ENCODE measurements at regions not wholly inside any gene's neighbourhood (a gene's known extent, or its start where the extent isn't known, plus 50 kb on each side); places are given as distances from the start of the nearest gene placed in this dataset.
"Not testable (repeated sequence)": the region's sequence is repeated elsewhere in the genome, so short reads cannot be mapped to it uniquely, and the experiment has no call there.

DNA sequence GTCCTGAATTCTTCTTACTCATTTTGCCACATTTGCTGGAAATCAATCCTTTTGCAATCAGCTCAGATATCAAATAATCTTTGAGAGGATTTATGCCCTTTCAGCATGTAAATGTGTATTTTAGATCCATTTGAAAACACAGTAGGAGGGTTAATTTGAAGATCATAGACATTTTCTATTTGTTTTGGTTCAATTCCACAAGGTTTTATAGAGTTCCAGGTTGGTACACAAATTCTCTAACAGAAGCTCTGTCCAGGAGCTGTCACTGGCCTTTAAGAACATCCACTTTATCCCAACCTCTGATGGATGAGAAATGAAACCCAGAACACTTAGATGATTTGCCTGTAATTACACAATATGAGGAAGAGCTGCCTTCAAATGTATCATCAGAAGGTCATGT lies 157.3 kb upstream of the CHAC2 start:
- DNase-seq = no peak

DNA sequence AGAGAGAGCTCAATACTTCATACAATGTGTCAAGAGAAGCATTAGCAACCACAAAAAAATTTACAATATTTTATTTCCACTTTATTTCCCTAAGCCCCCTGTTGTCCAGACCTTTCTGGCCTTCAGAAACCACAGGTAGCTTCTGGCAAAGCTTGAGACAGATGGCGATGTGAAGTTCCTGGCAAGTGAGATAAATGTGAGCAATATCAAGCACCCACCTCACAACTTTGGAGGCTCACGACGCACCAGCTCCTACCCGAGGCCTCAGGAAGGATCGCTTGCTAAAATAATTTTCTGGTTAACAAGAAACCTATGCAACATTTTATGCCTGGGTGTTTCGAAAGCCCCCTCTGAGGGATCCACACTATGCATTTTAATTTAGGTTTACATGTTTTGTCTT lies 158.1 kb upstream of the CHAC2 start:
- no peak for DNase-seq

GRCh38 chr2:53608293-53608692 lies 159.3 kb upstream of the CHAC2 start:
- no peak for DNase-seq

DNA sequence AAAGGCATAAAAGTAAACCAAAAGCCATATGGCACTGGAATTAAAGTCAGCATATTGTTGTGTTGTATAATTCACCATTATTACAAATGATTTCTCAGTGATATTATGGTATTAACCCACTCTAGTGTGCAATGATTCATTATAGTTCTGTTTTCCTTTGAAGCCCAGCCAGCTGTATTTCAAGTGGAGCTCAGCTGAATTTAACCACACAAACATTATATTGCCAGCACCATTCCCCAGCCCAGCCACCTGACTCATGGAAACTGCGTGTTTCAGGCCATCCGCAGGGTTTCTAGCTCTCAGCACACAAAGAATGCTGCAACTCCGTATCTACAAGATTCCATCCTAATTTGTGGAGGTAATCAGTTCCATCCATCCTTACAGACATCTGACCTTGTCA lies 166.8 kb upstream of the CHAC2 start:
- DNase-seq = no peak

GRCh38 chr2:53586733-53587612 lies 180.6 kb upstream of the CHAC2 start:
- not testable (repeated sequence) for DNase-seq

GRCh38 chr2:53584986-53585385 lies 182.6 kb upstream of the CHAC2 start:
- no peak for DNase-seq

DNA sequence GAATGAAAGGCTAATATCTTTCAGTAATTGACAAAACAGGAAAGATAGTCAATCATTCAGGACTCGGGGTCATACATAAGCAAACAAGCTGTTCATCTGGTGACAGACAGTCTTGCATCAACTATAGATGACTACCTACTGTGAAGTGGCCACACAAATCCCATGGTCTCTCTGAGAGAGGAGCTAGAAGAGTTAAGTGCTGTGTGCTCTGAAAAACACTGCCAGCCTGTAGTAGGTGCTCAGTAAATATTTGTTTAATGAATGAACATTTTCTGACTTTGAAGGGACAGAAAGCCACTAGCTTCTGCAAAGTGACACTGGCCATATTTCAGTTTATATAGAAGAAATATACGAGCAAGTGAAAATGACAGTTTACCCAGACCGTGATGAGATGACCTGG lies 184.0 kb upstream of the CHAC2 start:
- no peak for DNase-seq

DNA sequence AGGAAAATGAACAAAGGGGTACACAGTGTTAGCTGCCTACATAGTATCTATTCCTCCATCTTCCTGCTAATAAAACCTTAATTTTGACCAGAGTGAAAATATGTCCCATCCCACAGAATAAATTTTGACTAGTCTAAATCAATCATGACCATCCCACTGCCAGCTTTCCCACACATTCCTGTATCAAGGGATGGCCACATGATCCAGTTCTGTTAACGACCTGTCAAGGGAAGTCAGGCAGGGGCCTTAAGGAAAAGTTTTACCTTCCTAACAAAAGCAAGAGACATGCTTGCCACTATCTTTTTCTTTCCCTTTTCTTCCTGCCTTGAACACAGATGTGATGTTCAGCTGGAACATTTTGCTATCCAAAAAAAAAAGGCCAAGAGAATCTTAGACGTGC lies 185.0 kb upstream of the CHAC2 start:
- no peak for DNase-seq

DNA sequence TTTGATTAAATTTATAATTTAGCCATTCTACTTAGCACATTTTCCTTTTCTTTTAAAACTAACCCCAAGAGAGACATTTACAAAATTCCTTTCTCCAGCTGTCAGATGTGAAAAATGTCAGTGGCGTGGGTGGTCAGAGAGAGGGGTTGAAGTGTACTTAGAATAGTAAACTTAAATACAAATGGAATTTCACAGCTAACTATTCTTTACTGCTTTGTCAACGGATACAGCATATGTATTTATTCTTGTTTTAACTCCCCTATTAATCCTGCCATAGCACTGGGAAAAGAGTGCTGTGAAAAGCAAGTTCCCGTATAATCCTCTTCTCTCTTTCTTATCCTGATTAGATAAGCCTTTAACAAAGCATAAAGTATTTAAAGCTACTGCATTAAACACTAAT lies 191.4 kb upstream of the CHAC2 start:
- no peak for DNase-seq

DNA sequence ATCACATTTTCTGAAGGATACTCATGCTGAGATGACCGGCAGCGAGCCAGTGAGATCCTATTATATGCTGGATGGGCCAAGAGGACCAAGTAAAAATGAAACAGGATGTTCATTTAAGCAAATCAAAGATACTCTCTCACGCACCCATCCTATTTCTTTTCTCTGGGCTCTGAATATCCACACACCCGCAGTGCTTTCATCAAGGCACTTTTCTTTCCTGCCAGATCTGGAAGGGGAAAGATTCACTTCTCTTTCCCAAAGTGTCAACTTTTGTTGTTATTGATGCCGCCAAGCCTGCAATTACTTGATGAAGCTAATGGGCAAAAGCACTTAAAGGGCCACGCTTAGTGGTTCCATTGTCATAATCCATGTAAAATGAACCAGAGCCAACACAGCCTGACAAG lies 191.9 kb upstream of the CHAC2 start:
- no peak for DNase-seq

DNA sequence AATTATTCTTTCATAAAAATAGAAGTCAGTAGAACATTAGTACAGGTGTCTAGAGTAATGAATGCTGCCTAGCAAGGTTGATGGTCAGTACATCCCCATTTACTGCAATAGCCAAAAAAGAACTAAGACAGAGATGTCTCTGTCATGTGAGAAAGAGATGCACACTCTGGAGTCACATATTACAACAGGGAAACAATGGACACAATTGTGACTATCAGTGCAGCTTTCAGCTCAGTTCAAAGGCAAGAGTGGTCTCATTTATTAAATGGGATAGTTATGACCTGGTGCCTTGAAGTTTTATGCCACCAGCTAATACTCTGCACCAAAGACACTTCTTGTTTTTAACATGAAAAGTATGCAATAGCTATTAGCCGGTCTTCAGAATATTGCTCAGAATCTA lies 194.9 kb upstream of the CHAC2 start:
- DNase-seq = no peak

GRCh38 chr2:53569957-53570727 lies 197.5 kb upstream of the CHAC2 start:
- DNase-seq = no peak

DNA sequence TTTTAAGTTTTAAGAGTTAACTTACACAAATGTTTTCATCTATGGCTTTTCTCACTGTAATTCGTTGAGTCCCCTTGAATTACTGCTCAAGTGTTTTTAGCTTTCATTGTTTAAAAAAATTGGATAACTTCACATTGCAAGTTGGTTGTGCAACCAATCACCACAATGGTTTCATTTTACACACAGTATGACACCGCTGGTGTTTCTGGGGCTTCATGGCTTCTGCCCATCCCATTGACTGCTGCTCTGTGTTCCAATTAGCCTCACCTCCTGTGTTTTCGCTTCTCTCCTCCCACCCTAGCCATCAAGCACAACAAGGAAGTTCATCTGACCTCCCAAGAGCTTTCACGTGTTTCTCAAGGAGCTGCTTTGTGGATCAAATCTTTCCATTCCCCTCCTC lies 199.1 kb upstream of the CHAC2 start:
- DNase-seq = no peak

GRCh38 chr2:53567073-53567472 lies 200.5 kb upstream of the CHAC2 start:
- no peak for DNase-seq

DNA sequence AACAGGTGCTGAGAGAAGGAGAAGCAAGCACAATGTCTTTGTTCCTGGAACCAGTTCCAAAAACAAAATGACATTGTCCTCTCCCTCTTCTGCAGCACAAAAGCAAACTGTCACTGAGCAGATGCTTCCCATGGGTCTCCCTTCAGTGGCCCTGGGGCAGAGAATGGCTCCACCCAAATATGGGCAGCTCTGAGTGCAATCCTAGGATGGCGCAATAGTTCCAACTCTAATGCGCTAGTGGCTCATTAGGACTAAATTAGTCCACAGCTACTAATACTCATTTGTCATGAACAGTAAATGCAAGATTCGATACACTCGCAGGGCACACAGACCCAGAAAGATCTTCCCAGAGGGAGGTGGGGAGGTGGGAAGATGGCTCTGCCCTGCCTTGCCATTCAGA lies 205.2 kb upstream of the CHAC2 start:
- no peak for DNase-seq

GRCh38 chr2:53561155-53561554 lies 206.4 kb upstream of the CHAC2 start:
- DNase-seq = no peak

DNA sequence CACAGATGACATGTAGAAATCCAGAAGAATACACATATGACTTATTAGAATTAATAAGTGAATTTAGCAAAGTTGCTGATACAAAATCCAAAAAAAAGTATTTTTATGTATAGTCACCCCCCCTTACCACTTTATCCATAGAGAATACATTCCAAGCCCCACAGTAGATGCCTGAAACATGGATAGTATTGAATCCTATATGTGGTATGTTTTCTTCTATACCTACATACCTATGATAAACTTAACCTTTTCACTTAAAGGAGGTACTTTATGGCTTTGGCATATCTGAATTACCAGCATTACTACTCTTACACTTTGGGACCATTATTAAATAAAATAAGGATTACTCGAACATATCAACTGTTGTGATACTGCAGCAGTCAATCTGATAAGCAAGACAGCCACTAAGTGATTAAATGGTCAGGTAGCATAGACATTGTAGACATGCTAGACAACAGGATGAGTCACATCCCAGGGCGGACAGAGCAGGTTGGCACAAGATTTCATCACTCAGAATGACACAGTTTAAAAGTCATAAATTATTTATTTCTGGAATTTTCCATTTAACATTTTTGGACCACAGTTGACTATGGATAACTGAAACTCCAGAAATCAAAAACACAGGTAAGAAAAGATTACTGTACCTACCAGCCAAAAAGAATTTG lies 208.2 kb upstream of the CHAC2 start:
- no peak for DNase-seq

DNA sequence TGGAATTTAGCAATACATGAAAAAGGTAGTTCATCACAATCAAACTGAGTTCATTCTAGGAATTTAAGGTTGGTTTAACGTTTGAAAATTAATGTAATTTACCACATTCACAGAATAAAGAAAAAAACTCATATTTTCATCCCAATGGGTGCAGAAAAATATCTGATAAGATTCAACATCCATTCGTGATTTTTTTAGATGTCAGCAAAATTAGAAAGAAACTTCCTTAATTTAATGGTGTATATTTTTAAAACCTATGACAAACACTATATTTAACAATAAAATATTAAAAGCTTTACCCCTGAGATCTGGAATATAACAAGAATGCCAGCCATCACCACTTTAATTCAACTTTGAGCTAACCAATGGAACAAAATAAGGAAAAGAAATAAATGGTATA lies 208.7 kb upstream of the CHAC2 start:
- DNase-seq = no peak

DNA sequence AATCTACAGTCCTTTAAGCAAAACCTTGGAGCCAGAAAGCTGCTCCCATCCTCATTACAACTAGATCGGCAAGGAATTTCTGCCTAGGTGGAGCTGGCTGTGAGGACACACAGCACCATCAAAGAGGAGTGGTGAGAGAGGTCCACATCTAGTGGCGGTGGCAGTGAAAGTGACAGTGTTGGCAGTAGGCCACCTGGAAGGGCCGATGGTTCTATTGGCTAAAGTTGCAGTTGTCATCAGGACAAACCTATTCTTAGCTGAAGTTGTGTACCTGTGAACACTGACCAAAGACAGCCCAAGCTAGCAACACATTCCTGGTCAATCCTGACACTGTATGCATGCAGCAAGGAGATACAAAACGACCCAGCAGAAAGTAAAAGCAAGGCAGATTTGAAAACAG lies 218.1 kb upstream of the CHAC2 start:
- no peak for DNase-seq

DNA sequence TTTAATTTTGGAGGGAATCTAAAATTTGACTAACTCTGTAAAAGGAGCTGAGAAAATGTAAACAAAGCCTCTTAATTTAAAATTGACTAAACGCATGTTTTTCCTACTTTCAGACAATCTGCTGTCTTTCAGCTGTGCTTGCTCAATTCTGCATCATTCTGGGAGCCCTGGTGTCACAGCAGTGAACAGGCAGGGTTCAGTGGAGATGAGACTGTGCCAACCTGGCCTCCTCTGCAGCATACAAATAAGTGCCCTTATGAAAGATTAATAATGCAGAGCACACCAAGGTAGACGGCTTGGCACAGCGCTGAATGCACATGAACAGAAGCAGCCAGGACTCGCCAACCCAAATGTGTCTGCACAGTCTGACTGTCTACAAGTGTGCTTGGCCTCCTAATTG lies 222.0 kb upstream of the CHAC2 start:
- no peak for DNase-seq

GRCh38 chr2:53544871-53545558 lies 222.6 kb upstream of the CHAC2 start:
- DNase-seq = no peak

- no peak for DNase-seq
Observed at GRCh38 chr2:53543083-53543482, 224.5 kb upstream of the CHAC2 start.
